GM19328 (cell line): ENCODE measurements at regions not wholly inside any gene's neighbourhood (a gene's known extent, or its start where the extent isn't known, plus 50 kb on each side); places are given as distances from the start of the nearest gene placed in this dataset.

Experiments
- ATAC-seq: cut with Tn5 transposase; IDR thresholded peaks from one replicate; pipeline ENCODE4 v1.9.1; 2021; ENCODE audit warnings: mild to moderate bottlenecking, moderate library complexity; ENCODE audit not compliant: unreplicated experiment

GRCh38 chr2:153106802-153107477 lies 371.6 kb downstream of the RPRM start:
- no peak for ATAC-seq

- ATAC-seq: no peak
Measured at GRCh38 chr2:153105829-153106578, 372.6 kb downstream of the RPRM start.

DNA sequence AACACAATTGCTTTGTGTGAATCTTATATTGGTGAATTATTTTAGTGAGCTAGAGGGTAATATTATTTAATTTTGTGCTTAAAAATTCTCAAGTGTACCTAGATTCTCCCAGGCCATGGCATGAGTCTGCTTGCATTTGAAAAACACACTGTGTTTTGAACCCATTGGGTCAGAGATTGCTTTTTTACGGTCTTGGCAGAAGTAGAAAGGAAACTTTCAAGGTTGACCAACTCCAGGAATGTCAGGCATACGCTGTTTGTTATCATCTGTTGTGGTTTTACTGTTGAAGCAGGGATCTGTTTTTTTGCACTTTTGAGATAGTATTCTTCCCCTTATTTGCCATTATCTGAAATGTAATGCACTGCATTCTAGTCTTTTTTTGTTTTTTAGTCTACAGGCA lies 377.4 kb downstream of the RPRM start:
- no peak for ATAC-seq

GRCh38 chr2:153100151-153100550 lies 378.4 kb downstream of the RPRM start:
- no peak for ATAC-seq

GRCh38 chr2:153098073-153098472 lies 379.7 kb downstream of the ARL6IP6 start:
- no peak for ATAC-seq

DNA sequence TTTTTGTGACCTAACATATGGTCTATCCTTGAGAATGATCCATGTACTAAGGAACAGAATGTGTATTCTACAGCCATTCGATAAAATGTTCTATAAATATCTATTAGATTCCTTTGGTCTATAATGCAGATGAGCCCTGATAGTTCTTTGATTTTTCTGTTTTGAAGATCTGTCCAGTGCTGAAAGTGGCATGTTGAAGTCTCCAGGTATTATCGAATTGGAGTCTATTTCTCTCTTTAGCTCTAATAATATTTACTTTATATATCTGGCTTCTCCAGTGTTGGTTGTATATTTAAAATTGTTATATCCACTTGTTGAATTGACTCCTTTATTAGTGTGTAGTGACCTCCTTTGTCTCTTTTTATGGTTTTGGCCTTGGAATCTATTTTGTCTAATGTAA lies 377.9 kb downstream of the ARL6IP6 start:
- ATAC-seq: no peak

DNA sequence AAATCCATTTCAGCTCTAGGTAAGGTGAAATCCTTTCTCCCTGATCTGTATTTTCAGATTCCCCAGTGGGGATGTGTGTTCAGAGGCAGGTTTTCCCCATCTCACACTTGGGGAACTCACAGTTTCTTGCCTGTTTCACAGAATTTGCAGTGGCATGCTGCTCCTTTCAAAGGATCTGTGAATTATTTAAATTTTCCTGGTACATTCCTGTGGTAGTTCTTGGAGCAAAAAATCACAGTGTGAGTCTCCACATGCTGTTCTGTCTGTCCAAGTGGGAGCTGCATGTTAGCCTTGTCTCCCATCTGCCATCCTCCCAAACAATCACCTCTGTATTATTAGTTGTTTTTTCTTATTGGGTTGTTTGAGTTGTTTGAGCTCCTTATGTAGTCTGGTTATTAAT lies 372.9 kb downstream of the ARL6IP6 start:
- no peak for ATAC-seq

GRCh38 chr2:153079315-153079714 lies 360.9 kb downstream of the ARL6IP6 start:
- no peak for ATAC-seq

DNA sequence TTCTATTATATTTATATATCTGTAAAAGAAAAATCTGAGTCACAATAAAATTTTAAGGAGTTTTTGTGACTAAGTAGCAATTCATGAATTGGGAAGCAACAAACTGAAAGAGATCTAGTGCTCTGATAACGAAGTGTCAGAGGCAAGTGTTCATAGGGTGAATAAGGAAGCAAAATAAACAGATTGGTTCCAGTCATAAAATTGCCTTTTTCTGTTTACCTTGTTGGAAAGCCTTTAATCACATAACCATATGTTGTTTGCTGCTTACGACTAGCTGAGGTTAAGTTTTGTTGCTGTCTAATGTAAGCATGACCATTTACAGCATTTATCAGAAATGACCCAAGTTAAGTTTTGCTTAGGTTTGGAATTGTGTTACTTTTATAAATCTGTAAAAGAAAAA lies 358.9 kb downstream of the ARL6IP6 start:
- no peak for ATAC-seq

- ATAC-seq: no peak
Measured at GRCh38 chr2:153074207-153074606, 355.8 kb downstream of the ARL6IP6 start.

DNA sequence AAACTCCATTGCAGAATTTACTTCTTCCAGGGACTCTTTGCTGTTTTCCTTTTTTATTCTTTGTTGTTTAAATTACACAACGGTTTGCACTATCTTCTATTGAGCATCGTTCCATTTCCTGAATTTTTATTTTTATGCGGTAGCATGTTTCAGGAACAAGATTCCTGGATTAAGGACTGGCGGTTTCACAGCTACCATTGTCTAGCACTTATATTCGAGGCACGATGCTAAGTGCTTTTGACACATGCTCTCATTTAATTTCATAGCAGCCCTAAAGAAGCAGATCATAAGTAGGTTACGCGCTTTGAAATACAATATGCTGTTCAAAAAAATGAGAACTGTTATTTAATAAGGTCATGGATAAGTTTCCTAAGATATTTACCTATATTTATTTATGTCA lies 354.4 kb downstream of the ARL6IP6 start:
- no peak for ATAC-seq

- ATAC-seq: no peak
Measured at GRCh38 chr2:153072077-153072476, 353.7 kb downstream of the ARL6IP6 start.

GRCh38 chr2:153071090-153071489 lies 352.7 kb downstream of the ARL6IP6 start:
- no peak for ATAC-seq

- no peak for ATAC-seq
Measured at GRCh38 chr2:153068915-153069314, 350.5 kb downstream of the ARL6IP6 start.

DNA sequence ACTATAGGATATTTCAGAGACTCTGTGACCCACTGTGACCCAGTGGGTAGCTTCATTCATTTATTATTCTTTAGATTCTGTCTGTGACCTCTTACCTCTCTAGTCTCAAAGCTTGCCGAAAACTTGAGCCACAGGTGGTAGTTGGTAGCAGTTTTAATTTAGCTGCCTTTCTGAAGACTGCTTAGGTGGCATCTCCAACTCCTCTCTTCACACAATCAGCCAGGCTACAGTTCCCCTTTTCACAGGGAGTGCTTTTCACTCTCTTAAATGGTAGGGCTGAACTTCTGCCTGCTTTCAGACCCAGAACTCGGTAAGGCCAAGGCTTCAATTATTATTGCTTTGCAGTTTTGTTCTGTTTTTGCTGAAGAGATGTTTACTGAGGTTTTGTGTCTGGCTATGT lies 349.6 kb downstream of the ARL6IP6 start:
- ATAC-seq: no peak

DNA sequence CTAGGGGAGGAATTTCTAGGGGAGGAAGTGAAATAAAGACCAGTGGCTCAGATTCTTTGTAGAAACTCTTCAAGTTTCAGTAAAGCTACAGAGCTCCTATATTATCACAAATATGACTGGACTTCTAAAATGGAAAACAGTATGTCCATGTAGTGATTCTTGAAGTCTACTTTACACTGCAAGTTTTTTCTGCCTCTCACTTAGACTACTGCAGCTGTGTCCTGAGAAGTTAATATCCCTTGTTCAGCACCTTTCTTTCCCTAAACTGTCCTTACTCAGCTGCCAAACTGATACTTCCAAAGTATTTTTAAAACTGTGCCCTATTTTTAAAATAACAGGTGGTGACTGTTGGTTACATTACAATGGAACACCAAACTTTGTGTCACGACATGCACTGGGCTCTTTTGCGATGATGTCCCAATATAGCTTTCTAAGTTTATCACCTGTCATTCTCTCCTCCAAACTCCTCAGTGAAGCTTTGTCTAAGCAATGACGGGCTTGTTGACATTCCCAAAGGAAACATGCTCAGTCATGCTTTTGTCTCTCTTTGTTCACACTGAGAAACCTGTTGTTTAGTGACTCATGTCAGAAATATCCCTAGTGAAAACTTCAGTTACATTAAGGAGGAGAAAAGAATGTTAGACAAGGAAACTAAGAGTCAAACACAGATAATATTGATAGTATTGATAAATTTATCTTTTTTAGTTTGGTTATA lies 341.1 kb downstream of the ARL6IP6 start:
- ATAC-seq: no peak

GRCh38 chr2:153057743-153058142 lies 339.3 kb downstream of the ARL6IP6 start:
- no peak for ATAC-seq

DNA sequence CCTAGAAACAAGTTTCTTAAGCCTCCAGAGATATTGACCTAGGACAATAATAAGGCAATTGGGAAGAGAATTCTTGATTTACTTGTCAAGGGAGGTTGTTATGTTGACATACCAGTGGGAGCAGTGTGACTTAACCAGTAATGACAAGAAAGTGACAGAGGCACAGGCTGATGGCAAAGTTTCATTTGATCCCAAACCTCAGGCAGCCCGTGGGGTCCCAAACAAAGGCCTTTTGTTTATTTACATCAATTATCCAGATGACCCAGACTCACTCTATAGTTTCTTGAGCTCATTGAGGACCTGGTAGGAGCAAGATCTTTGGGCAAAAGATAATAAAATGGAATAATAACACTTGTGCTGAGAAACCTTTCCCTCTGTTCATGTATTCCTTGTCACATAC lies 336.8 kb downstream of the ARL6IP6 start:
- no peak for ATAC-seq

DNA sequence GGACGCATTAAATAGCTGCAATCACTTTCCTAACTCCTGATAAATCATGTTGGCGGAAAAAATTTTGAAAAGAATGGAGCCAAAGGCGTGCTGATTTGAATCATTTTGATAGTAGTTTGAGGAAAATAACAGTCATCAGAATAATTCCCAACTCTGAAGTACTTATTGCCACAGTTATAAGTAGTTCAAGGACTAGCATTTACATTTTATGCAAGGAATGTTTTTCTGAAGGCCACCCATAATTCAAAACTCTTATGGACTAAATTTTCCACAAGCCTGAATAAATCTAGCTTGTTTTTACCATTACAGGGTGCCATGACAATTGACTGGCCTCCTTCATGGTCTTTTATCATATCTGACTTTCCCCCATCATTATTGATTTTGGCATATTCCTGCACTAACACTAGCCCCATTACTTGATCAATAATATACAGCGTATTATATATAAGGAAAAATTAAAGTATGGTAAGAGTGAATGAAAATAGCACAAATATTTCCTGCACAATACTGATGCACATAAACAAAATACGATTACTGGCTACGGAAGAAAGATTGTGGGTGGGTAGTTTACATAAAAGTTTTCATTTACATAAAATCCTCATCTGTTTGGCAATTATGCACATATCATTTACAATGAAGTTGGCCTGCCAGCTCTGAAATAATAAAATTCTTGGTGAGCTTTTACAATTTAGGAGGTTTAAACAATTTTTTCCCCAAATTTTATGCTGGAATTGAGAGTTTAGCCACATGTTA lies 334.6 kb downstream of the ARL6IP6 start:
- ATAC-seq: no peak

- no peak for ATAC-seq
Measured at GRCh38 chr2:153047220-153047619, 328.8 kb downstream of the ARL6IP6 start.

DNA sequence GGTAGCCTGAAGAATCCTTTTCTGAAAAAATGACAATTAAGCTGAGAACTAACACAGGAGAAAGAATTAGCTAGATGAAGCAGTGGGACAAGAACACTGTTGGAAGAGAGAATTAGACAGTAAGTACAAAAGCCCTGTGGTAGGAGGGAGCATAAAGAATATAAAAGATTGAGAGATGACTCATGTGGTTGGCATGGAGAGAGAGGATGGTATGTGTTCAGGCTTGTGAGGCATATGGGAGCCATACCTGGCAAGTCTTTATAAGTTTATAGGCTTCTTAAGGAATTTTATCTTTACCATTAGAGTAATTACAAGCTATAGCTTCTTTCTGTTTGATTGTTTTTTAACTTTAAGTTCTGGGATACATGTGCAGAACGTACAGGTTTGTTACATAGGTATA lies 325.0 kb downstream of the ARL6IP6 start:
- ATAC-seq: no peak
